ENCODE measurements at regions not wholly inside any gene's neighbourhood (a gene's known extent, or its start where the extent isn't known, plus 50 kb on each side); places are given as distances from the start of the nearest gene placed in this dataset.

GRCh38 chr17:15177343-15177742 is 87.8 kb downstream of the PMP22 start:
- no peak for DNase-seq

- no peak for DNase-seq
Observed at GRCh38 chr17:15175356-15175755, 89.8 kb downstream of the PMP22 start.

GRCh38 chr17:15171167-15172047 is 93.7 kb downstream of the PMP22 start:
- no peak for DNase-seq

GRCh38 chr17:15169676-15170075 is 95.5 kb downstream of the PMP22 start:
- no peak for DNase-seq

- no peak for DNase-seq
Observed at GRCh38 chr17:15168379-15168778, 96.7 kb downstream of the PMP22 start.

GRCh38 chr17:15161395-15161794 is 103.7 kb downstream of the PMP22 start:
- DNase-seq: no peak

GRCh38 chr17:15157051-15157450 is 108.1 kb downstream of the PMP22 start:
- no peak for DNase-seq

GRCh38 chr17:15154618-15155017 is 110.5 kb downstream of the PMP22 start:
- DNase-seq: no peak

- no peak for DNase-seq
Observed at GRCh38 chr17:15145621-15146020, 119.5 kb downstream of the PMP22 start.

GRCh38 chr17:15143524-15143923 is 121.6 kb downstream of the PMP22 start:
- DNase-seq: no peak

- DNase-seq: no peak
Observed at GRCh38 chr17:15134363-15134762, 130.8 kb downstream of the PMP22 start.

- DNase-seq: no peak
Observed at GRCh38 chr17:15133826-15134225, 131.3 kb downstream of the PMP22 start.

- DNase-seq: no peak
Observed at GRCh38 chr17:15133143-15133542, 132.0 kb downstream of the PMP22 start.

- no peak for DNase-seq
Observed at GRCh38 chr17:15130426-15130825, 134.7 kb downstream of the PMP22 start.

- DNase-seq: no peak
Observed at GRCh38 chr17:15129986-15130385, 135.1 kb downstream of the PMP22 start.

GRCh38 chr17:15124746-15125145 is 140.4 kb downstream of the PMP22 start:
- DNase-seq: no peak

- no peak for DNase-seq
Observed at GRCh38 chr17:15124264-15124595, 140.9 kb downstream of the PMP22 start.

GRCh38 chr17:15123593-15124263 is 141.4 kb downstream of the PMP22 start:
- no peak for DNase-seq

- no peak for DNase-seq
Observed at GRCh38 chr17:15122857-15123256, 142.3 kb downstream of the PMP22 start.

- DNase-seq: no peak
Observed at GRCh38 chr17:15121426-15121825, 143.7 kb downstream of the PMP22 start.

GRCh38 chr17:15119968-15120367 is 145.2 kb downstream of the PMP22 start:
- DNase-seq: no peak

GRCh38 chr17:15117239-15117638 is 147.9 kb downstream of the PMP22 start:
- DNase-seq: no peak

GRCh38 chr17:15112846-15113617 is 152.1 kb downstream of the PMP22 start:
- DNase-seq: no peak

- DNase-seq: no peak
Observed at GRCh38 chr17:15109608-15110007, 155.5 kb downstream of the PMP22 start.
